ENCODE measurements at regions not wholly inside any gene's neighbourhood (a gene's known extent, or its start where the extent isn't known, plus 50 kb on each side); places are given as distances from the start of the nearest gene placed in this dataset.
"Not testable (repeated sequence)": the region's sequence is repeated elsewhere in the genome, so short reads cannot be mapped to it uniquely, and the experiment has no call there.

DNA sequence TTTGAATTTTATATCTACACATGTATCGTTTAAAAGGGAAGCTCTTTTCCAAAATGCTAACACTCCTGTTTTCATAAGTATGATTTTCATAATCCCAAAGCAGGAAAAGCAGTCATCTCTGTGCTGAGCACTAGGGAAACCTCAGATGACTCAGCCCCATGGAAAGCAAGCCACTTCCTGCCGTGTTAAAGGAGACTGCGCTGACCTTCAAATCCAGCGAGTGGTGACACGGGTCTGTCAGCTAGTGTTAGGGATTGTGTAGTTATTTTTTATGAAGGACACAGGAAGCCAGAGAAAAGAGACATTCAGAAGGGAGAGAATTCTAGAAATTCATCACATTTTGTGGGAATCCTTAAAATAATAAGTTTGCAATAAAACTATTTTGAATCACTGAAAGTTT is 57.0 kb upstream of the CD93 start:
- Mint-ChIP-seq H3K4me3 (no peak overlapping the region), H3K27me3 (peaks cover 11% of the 10 kb centered on the region), H3K36me3 (ENCODE audit: insufficient read depth) (no peaks in the 10 kb centered on the region), H3K4me1 (peaks cover 8% of the 10 kb centered on the region), H3K9me3 (no peaks in the 10 kb centered on the region), H3K27ac (ENCODE audit: low read depth) (no peak overlapping the region)
- ATAC-seq (replicated peaks; ENCODE audit: extremely low read depth, poor library complexity, severe bottlenecking) = no peak
- no peak for DNase-seq (ENCODE audit: low spot score in 2 of 2)

DNA sequence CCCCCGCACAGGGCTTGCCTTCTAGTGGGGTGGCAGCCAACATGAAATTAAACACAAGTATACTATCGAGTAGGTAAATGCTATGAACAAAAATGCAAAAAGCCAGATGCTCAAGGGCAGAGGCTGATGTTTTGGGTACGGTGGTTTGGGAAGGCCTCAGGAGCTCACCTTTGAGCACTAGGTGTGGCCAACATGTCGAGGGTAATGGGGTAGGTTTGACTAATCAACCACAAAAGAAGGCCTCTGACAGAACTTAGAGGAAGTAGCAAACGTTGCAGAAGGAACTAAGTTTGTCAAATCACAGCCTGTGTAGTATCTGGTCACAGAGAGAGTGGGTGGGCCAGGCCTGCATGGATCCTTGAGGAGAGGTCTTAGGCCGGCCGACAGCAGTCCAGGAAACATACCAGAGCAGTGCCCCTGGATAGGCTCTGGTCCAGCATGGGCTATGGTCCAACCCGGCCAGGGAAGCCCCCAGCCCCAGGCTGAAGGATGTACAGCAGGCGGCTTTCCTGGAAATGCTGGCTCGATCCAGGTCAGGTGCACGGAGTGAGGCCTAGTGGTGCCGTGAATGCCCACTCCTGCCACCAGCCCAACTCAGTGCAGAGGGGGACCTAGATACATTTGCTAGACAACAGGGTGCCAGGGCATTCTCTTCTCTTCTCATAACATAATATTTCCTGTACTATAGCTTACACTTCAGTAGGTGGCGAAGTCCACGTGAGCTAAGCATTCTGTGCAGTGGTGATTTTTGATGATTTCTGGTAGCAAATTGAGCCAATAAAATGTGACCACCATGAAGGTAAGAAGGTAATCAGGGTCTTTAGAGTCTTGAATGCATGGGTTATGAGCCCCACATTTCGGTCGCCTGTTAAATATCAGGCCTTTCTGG is 56.3 kb upstream of the CD93 start:
- Mint-ChIP-seq H3K27me3 (peaks cover 11% of the 10 kb centered on the region), H3K4me3 (no peak overlapping the region), H3K9me3 (no peaks in the 10 kb centered on the region), H3K4me1 (peaks cover 8% of the 10 kb centered on the region), H3K36me3 (ENCODE audit: insufficient read depth) (no peaks in the 10 kb centered on the region), H3K27ac (ENCODE audit: low read depth) (peak overlapping the region; percentile 49)
- DNase-seq (ENCODE audit: low spot score in 2 of 2) = no peak
- no peak for ATAC-seq (replicated peaks; ENCODE audit: extremely low read depth, poor library complexity, severe bottlenecking)

DNA sequence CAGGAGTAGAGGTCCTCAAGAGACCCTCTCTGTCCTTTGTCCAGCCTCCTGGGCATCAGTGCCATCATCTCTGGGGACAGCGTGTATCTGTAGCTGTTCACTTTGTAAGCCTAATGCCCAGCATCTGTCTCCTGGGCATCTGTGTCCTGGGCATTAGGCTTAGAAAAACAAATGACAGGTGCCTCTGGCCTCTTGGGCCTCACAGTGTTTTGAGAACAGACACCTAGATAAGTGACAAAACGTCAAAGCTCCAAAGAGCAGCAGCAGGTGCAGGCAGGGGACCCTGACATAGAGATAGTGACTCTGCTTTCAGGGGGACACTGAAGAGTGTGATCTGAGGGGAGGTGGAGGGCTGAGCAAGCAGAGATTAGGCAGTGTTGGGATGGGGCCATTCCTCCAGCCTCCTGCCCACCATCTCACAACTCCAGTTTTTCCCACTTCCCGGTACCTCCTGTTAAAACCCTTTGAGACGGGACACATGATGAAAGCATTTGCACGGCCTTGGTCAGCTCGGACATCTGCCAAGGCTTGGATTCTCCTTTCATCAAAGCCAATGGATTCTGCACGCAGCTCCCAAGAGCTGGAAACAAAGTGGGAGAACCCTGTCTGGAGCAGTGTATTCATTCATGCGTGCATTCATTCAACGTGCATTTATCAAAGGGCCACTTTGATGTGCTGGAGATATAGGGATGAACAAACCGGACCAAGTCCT is 55.5 kb upstream of the CD93 start:
- ATAC-seq (replicated peaks; ENCODE audit: extremely low read depth, poor library complexity, severe bottlenecking) (no peak), DNase-seq (ENCODE audit: low spot score in 2 of 2) (no peak)
- Mint-ChIP-seq H3K36me3 (ENCODE audit: insufficient read depth) (no peaks in the 10 kb centered on the region), H3K27me3 (peaks cover 11% of the 10 kb centered on the region), H3K4me3 (no peak overlapping the region), H3K4me1 (peaks cover 8% of the 10 kb centered on the region), H3K27ac (ENCODE audit: low read depth) (peak overlapping the region; percentile 49), H3K9me3 (no peaks in the 10 kb centered on the region)

- Mint-ChIP-seq H3K4me3 (no peak overlapping the region), H3K36me3 (ENCODE audit: insufficient read depth) (no peaks in the 10 kb centered on the region), H3K27ac (ENCODE audit: low read depth) (no peak overlapping the region), H3K4me1 (peaks cover 8% of the 10 kb centered on the region), H3K27me3 (peaks cover 11% of the 10 kb centered on the region), H3K9me3 (no peaks in the 10 kb centered on the region)
- DNase-seq (ENCODE audit: low spot score in 2 of 2) (no peak), ATAC-seq (replicated peaks; ENCODE audit: extremely low read depth, poor library complexity, severe bottlenecking) (no peak)
Observed at GRCh38 chr20:23140991-23141390, 54.9 kb upstream of the CD93 start.

- H3K27me3 Mint-ChIP-seq = peaks cover 10% of the 10 kb centered on the region
- H3K9me3 Mint-ChIP-seq; H3K27ac Mint-ChIP-seq (ENCODE audit: low read depth): not testable (repeated sequence)
Observed at GRCh38 chr20:23139984-23140383, 53.9 kb upstream of the CD93 start.

DNA sequence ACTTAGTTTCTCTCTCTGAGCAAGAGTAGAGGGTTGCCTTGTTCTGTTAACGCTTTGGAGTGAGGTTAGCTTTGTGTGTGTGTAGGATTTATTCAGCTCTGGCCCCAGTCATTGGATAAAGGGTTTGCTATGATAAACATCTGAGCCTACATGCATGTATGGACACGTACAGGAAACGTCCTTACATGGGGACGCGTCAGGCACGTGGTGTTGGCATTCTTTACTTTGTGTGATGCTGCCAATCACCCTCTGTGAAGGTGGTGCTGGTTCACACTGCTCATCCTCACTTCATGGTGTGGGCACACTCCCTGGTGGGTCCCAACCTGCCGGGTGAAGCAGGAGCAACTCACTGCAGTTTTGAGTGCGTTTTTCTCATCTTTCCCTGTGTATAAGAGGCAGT is 53.4 kb upstream of the CD93 start:
- DNase-seq (ENCODE audit: low spot score in 2 of 2) = no peak
- no peaks in the 10 kb centered on the region for H3K9me3 Mint-ChIP-seq
- no peak overlapping the region for H3K4me3 Mint-ChIP-seq
- peaks cover 6% of the 10 kb centered on the region for H3K27me3 Mint-ChIP-seq
- no peak overlapping the region for H3K27ac Mint-ChIP-seq (ENCODE audit: low read depth)
- no peaks in the 10 kb centered on the region for H3K36me3 Mint-ChIP-seq (ENCODE audit: insufficient read depth)
- ATAC-seq (replicated peaks; ENCODE audit: extremely low read depth, poor library complexity, severe bottlenecking) = no peak
- peaks cover 8% of the 10 kb centered on the region for H3K4me1 Mint-ChIP-seq

More at GRCh38 chr20:23139984-23140383, 53.9 kb upstream of the CD93 start:
- H3K4me1 Mint-ChIP-seq; H3K4me3 Mint-ChIP-seq; DNase-seq (ENCODE audit: low spot score in 2 of 2); ATAC-seq (replicated peaks; ENCODE audit: extremely low read depth, poor library complexity, severe bottlenecking); H3K36me3 Mint-ChIP-seq (ENCODE audit: insufficient read depth): not testable (repeated sequence)

- no peak for DNase-seq (ENCODE audit: low spot score in 2 of 2)
- Mint-ChIP-seq H3K4me1 (peaks cover 8% of the 10 kb centered on the region), H3K9me3 (no peaks in the 10 kb centered on the region), H3K36me3 (ENCODE audit: insufficient read depth) (no peaks in the 10 kb centered on the region), H3K27ac (ENCODE audit: low read depth) (no peak overlapping the region), H3K27me3 (no peaks in the 10 kb centered on the region), H3K4me3 (no peak overlapping the region)
- ATAC-seq (replicated peaks; ENCODE audit: extremely low read depth, poor library complexity, severe bottlenecking) = no peak
Observed at GRCh38 chr20:23138682-23139081, 52.6 kb upstream of the CD93 start.

DNA sequence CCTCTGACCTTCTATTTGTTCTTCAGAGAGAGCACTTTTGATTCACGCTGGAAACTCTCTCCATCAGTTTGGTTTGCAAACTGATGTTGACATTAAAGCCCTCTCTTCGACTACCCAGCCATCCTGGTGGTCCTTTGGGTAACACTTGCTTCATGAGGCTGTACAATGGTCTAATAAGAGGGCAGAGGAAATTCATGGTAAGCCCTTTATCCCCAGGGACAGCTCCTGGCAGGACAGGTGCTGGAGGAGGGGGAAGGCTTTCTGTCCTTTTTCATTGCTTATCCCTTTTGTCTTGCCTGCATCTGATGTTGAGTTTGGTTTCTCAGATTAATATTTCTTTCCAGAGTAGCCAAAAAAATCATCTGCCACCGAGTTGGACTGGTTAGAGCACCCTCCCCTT is 52.1 kb upstream of the CD93 start:
- H3K27me3 Mint-ChIP-seq = no peaks in the 10 kb centered on the region
- H3K4me1 Mint-ChIP-seq = peaks cover 8% of the 10 kb centered on the region

GRCh38 chr20:23136893-23137745 is 51.0 kb upstream of the CD93 start:
- peaks cover 6% of the 10 kb centered on the region for H3K4me1 Mint-ChIP-seq
- no peaks in the 10 kb centered on the region for H3K27me3 Mint-ChIP-seq
- no peaks in the 10 kb centered on the region for H3K36me3 Mint-ChIP-seq (ENCODE audit: insufficient read depth)
- H3K9me3 Mint-ChIP-seq = no peaks in the 10 kb centered on the region
- H3K4me3 Mint-ChIP-seq = no peak overlapping the region
- ATAC-seq (replicated peaks; ENCODE audit: extremely low read depth, poor library complexity, severe bottlenecking) (no peak), DNase-seq (ENCODE audit: low spot score in 2 of 2) (no peak)
- H3K27ac Mint-ChIP-seq (ENCODE audit: low read depth) = no peak overlapping the region

More for the DNA sequence above, 52.1 kb upstream of the CD93 start:
- no peaks in the 10 kb centered on the region for H3K36me3 Mint-ChIP-seq (ENCODE audit: insufficient read depth)
- no peaks in the 10 kb centered on the region for H3K9me3 Mint-ChIP-seq
- no peak for ATAC-seq (replicated peaks; ENCODE audit: extremely low read depth, poor library complexity, severe bottlenecking)
- no peak overlapping the region for H3K27ac Mint-ChIP-seq (ENCODE audit: low read depth)
- DNase-seq (ENCODE audit: low spot score in 2 of 2) = no peak
- no peak overlapping the region for H3K4me3 Mint-ChIP-seq

DNA sequence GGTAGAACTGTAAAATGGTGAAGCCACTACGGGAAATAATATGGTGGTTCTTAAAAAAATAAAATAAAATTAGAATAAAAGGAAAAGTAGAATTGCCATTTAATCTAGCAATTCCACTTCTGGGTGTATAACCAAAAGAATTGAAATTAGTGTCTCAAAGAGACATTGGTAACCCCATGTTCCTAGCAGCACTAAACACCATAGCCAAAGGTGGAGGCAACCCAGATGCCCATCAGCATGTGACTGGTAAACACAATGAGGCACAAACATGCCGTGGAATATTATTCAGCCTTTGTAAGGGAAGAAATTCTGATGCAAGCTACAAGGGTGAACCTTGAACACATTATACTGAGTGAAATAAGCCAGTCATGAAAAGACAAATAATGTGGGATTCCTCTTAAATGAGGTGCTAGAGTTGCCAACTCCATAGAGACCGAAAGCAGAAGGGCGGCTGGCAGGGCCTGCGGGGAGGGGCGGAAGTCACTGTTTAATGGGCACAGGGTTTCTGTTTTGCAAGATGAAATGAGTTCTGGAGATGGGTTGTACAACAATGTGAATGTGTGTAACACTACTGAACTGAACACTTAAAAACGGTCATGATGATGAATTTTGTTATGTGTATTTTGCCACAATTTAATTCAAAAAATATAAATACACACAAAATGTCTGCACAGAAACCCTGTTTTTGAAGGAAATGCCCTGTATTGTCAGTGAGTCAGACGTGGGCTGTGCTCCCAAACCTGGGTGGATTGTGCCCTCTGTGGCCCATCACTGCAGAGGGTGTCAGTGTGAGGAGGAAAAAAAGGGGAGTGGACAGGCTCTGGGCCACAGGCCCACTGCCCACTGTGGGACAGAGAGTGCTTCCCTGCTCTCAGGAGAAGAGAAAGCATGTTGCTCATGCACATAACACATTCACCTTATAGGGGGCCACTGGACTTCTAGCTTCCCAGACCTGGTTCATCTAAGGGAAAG is 49.6 kb upstream of the CD93 start:
- no peaks in the 10 kb centered on the region for H3K27me3 Mint-ChIP-seq
- H3K27ac Mint-ChIP-seq (ENCODE audit: low read depth) = no peak overlapping the region
- no peaks in the 10 kb centered on the region for H3K36me3 Mint-ChIP-seq (ENCODE audit: insufficient read depth)
- H3K4me1 Mint-ChIP-seq = no peaks in the 10 kb centered on the region
- no peak overlapping the region for H3K4me3 Mint-ChIP-seq
- ATAC-seq (replicated peaks; ENCODE audit: extremely low read depth, poor library complexity, severe bottlenecking) = no peak
- no peaks in the 10 kb centered on the region for H3K9me3 Mint-ChIP-seq
- no peak for DNase-seq (ENCODE audit: low spot score in 2 of 2)
